GM18507 (cell line): ENCODE measurements at regions not wholly inside any gene's neighbourhood (a gene's known extent, or its start where the extent isn't known, plus 50 kb on each side); places are given as distances from the start of the nearest gene placed in this dataset.

ENCODE experiments used
- DNase-seq: peaks from one replicate; pipeline ENCODE4 v3.0.0; 2011; ENCODE audit warnings: low read depth; ENCODE audit not compliant: insufficient read length; ENCODE audit errors: extremely low spot score
- FAIRE-seq: peaks from 2 replicates; lab custom pipeline; 2011; peaks lifted over from hg19 to GRCh38; lab: Jason Lieb, UNC

- FAIRE-seq (no peak), DNase-seq (no peak)
These were observed 150.4 kb upstream of the CIBAR2 start for GRCh38 chr16:85262558-85263238.

- FAIRE-seq: no peak
These were observed 150.9 kb upstream of the CIBAR2 start for GRCh38 chr16:85263239-85263585.

GRCh38 chr16:85264752-85265151 lies 152.5 kb upstream of the CIBAR2 start:
- DNase-seq (no peak), FAIRE-seq (no peak)

More at GRCh38 chr16:85263239-85263585, 150.9 kb upstream of the CIBAR2 start:
- DNase-seq: no peak

- DNase-seq (no peak), FAIRE-seq (no peak)
These were observed 153.0 kb upstream of the CIBAR2 start for GRCh38 chr16:85265161-85265784.

GRCh38 chr16:85265810-85266209 lies 153.5 kb upstream of the CIBAR2 start:
- no peak for DNase-seq
- FAIRE-seq: no peak

- FAIRE-seq: no peak
These were observed 154.6 kb upstream of the CIBAR2 start for GRCh38 chr16:85266857-85267256.

GRCh38 chr16:85267414-85267945 lies 155.2 kb upstream of the CIBAR2 start:
- FAIRE-seq (no peak), DNase-seq (no peak)

More at GRCh38 chr16:85266857-85267256, 154.6 kb upstream of the CIBAR2 start:
- DNase-seq: no peak

GRCh38 chr16:85269165-85269564 lies 156.9 kb upstream of the CIBAR2 start:
- FAIRE-seq (no peak), DNase-seq (no peak)

- no peak for FAIRE-seq
- DNase-seq: no peak
These were observed 158.1 kb upstream of the CIBAR2 start for GRCh38 chr16:85270374-85270773.

- FAIRE-seq (no peak), DNase-seq (no peak)
These were observed 158.9 kb upstream of the CIBAR2 start for GRCh38 chr16:85271198-85271597.

GRCh38 chr16:85273293-85273692 lies 161.0 kb upstream of the CIBAR2 start:
- FAIRE-seq (no peak), DNase-seq (no peak)

- no peak for FAIRE-seq
- DNase-seq: no peak
These were observed 162.2 kb upstream of the CIBAR2 start for GRCh38 chr16:85274501-85274900.

- no peak for DNase-seq
- FAIRE-seq: no peak
These were observed 162.7 kb upstream of the CIBAR2 start for GRCh38 chr16:85274924-85275323.

GRCh38 chr16:85275533-85276249 lies 163.4 kb upstream of the CIBAR2 start:
- DNase-seq (peak; percentile 73), FAIRE-seq (peak; percentile 70)

GRCh38 chr16:85276258-85276657 lies 164.0 kb upstream of the CIBAR2 start:
- no peak for DNase-seq
- no peak for FAIRE-seq

GRCh38 chr16:85276721-85277120 lies 164.4 kb upstream of the CIBAR2 start:
- FAIRE-seq: no peak
- DNase-seq: no peak

- no peak for FAIRE-seq
- DNase-seq: no peak
These were observed 166.6 kb upstream of the CIBAR2 start for GRCh38 chr16:85278839-85279238.

- FAIRE-seq: no peak
- DNase-seq: no peak
These were observed 167.1 kb upstream of the CIBAR2 start for GRCh38 chr16:85279402-85279801.

- FAIRE-seq (no peak), DNase-seq (no peak)
These were observed 167.7 kb upstream of the CIBAR2 start for GRCh38 chr16:85279825-85280545.

- FAIRE-seq (no peak), DNase-seq (no peak)
These were observed 168.9 kb upstream of the CIBAR2 start for GRCh38 chr16:85281181-85281580.
